ENCODE measurements at regions not wholly inside any gene's neighbourhood (a gene's known extent, or its start where the extent isn't known, plus 50 kb on each side); places are given as distances from the start of the nearest gene placed in this dataset.
A peak's percentile ranks its signal among the peaks of the same experiment; 100 is the strongest.

DNA sequence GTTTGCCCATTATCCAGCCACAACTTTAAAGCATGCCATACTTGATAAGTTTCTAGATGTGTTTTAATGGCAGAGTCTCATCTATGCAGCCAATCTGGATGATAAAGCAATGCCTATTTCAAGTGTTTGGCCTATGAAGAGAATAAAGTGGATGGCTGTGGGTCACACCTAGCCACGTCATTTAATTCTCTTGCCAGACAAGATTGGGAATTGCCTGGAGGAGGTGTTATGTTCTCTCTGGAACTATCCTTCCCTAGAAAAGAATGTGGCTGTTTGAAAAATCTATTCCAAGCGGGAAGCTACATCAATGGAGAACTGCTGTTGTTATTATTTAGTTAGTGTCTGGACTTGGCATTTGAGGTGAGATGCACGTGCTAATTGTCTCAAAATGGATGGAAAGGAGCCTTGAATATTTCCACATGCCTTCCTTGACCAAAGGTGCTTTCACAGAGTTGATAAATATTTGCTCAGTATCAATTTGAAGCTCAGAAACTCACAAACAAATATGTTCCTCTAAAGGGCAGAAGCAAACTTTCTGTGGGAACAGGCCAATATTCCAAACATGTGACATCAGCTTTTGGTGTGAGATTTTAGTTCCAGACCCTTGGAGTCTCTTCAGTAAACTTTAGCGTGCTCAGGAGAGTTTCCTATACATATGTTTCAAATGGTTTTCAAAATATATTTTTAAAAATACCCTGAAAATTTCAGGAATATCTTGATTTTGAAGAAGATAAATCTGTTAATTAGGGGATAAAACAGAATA is 510.6 kb upstream of the SGO1 start:
- Histone ChIP-seq H3K9me3 (no peaks in the 10 kb centered on the region), H3K27me3 (no peaks in the 10 kb centered on the region), H3K36me3 (no peaks in the 10 kb centered on the region), H3K27ac (no peak overlapping the region), H3K4me1 (no peaks in the 10 kb centered on the region), H3K4me3 (no peak overlapping the region)
- DNase-seq (ENCODE audit: low spot score in 2 of 2), result no peak
- TF ChIP-seq, protein P1, sequence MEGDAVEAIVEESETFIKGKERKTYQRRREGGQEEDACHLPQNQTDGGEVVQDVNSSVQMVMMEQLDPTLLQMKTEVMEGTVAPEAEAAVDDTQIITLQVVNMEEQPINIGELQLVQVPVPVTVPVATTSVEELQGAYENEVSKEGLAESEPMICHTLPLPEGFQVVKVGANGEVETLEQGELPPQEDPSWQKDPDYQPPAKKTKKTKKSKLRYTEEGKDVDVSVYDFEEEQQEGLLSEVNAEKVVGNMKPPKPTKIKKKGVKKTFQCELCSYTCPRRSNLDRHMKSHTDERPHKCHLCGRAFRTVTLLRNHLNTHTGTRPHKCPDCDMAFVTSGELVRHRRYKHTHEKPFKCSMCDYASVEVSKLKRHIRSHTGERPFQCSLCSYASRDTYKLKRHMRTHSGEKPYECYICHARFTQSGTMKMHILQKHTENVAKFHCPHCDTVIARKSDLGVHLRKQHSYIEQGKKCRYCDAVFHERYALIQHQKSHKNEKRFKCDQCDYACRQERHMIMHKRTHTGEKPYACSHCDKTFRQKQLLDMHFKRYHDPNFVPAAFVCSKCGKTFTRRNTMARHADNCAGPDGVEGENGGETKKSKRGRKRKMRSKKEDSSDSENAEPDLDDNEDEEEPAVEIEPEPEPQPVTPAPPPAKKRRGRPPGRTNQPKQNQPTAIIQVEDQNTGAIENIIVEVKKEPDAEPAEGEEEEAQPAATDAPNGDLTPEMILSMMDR (IDR thresholded peaks at IDR 0.05), result no peak
- intact Hi-C loops (cut with DNase I), result no loop called here

DNA sequence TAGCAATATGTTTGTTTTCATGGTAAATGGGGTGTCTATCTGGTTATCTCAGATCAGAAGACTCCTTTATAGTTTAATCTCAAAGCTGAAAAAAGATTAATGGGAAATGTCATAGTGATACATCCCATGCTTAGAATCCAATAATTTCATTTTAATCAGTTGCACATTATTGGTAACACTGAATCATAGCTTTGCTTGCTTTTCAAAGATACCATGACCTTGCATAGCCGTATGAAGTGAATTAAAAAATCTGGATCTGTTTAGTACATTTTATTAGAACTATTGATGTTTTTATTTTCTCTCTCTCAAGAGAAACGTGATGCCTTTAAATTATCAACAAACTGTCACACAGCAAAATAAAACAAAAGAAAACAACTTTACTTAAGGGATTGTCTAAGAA is 506.7 kb upstream of the SGO1 start:
- intact Hi-C loops (cut with DNase I), result no loop called here
- no peaks in the 10 kb centered on the region for H3K9me3 ChIP-seq
- no peak overlapping the region for H3K27ac ChIP-seq
- no peak overlapping the region for H3K4me3 ChIP-seq
- DNase-seq (ENCODE audit: low spot score in 2 of 2), result no peak
- H3K36me3 ChIP-seq, result no peaks in the 10 kb centered on the region
- H3K27me3 ChIP-seq, result no peaks in the 10 kb centered on the region
- H3K4me1 ChIP-seq, result no peaks in the 10 kb centered on the region
- TF ChIP-seq, protein P1 (IDR thresholded peaks at IDR 0.05), result no peak

- no peaks in the 10 kb centered on the region for H3K27me3 ChIP-seq
- H3K27ac ChIP-seq, result peak overlapping the region; percentile 64 to 75
- H3K9me3 ChIP-seq, result peaks cover 0 to 4% of the 10 kb centered on the region in 2 donors
- H3K36me3 ChIP-seq, result no peaks in the 10 kb centered on the region
- peaks cover 0 to 4% of the 10 kb centered on the region in 2 donors for H3K4me1 ChIP-seq
- H3K4me3 ChIP-seq, result no peak overlapping the region
- peak; percentile 9 to 73 for DNase-seq (ENCODE audit: low spot score in 2 of 2)
- intact Hi-C loops (cut with DNase I), result no loop called here
- TF ChIP-seq, protein P1 (IDR thresholded peaks at IDR 0.05), result no peak
Measured at GRCh38 chr3:20683910-20684309, 497.9 kb upstream of the SGO1 start.

DNA sequence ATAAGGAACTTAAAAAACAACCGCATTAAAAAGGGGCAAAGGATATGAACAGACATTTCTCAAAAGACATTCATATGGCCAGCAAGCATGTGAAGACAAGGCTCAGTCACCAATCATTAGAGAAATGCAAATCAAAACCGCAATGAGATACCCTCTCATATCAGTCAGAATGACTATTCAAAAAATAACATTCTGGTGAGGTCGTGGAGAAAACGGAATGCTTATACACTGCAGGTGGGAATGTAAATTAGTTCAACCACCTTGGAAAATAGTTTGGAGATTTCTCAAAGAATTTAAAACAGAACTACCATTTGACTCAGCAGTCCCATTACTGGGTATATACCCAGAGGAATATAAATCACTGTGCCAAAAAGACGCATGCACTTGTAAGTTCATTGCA is 496.6 kb upstream of the SGO1 start:
- Histone ChIP-seq H3K36me3 (no peaks in the 10 kb centered on the region), H3K4me3 (no peak overlapping the region), H3K27me3 (no peaks in the 10 kb centered on the region), H3K27ac (peak overlapping the region in 1 of 2 donors; percentile 64), H3K4me1 (peaks cover 0 to 4% of the 10 kb centered on the region in 2 donors), H3K9me3 (peaks cover 0 to 4% of the 10 kb centered on the region in 2 donors)
- no peak for DNase-seq (ENCODE audit: low spot score in 2 of 2)
- TF ChIP-seq, protein P1 (IDR thresholded peaks at IDR 0.05), result no peak
- intact Hi-C loops (cut with DNase I), result no loop called here

GRCh38 chr3:20680990-20681628 is 495.1 kb upstream of the SGO1 start:
- no peaks in the 10 kb centered on the region for H3K27me3 ChIP-seq
- TF ChIP-seq, protein P1 (IDR thresholded peaks at IDR 0.05), result no peak
- no peaks in the 10 kb centered on the region for H3K9me3 ChIP-seq
- no peak for DNase-seq (ENCODE audit: low spot score in 2 of 2)
- H3K4me3 ChIP-seq, result no peak overlapping the region
- intact Hi-C loops (cut with DNase I), result no loop called here
- peaks cover 0 to 4% of the 10 kb centered on the region in 2 donors for H3K4me1 ChIP-seq
- no peaks in the 10 kb centered on the region for H3K36me3 ChIP-seq
- no peak overlapping the region for H3K27ac ChIP-seq

All from ascending aorta (tissue), 2 donors.